ENCODE measurements at regions not wholly inside any gene's neighbourhood (a gene's known extent, or its start where the extent isn't known, plus 50 kb on each side); places are given as distances from the start of the nearest gene placed in this dataset.

DNA sequence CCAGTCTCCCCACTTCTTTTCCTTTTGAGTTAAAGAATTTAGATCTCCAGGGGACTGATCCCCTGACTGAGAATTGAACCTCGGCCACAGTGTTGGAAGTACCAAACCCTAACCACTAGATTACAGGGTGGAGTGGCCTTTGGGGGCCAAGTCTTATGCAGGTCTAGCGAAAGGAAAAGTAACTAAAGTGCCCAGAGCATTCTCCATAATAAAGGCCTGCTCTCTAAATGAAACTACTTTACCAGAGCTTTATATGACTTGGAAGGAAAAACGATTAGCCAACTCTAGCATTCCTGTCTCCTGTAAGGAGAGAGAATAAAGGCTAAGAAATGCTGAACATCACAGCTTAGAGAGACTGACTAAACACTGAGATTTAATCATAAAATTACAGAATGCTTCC is 788.0 kb downstream of the C4orf33 start:
- no peak for TF ChIP-seq CTCF (IDR thresholded peaks at IDR 0.05; ENCODE audit: control insufficient read depth, insufficient read depth, low read depth, low read length, missing control alignments)
- no peak overlapping the region for H3K4me3 ChIP-seq (ENCODE audit: control insufficient read depth, low read depth, low read length)
- DNase-seq (ENCODE audit: low read depth), result no peak

- H3K4me3 ChIP-seq (ENCODE audit: control insufficient read depth, low read depth, low read length), result no peak overlapping the region
- TF ChIP-seq CTCF (IDR thresholded peaks at IDR 0.05; ENCODE audit: control insufficient read depth, insufficient read depth, low read depth, low read length, missing control alignments), result no peak
- no peak for DNase-seq (ENCODE audit: low read depth)
These were observed 801.2 kb downstream of the C4orf33 start for GRCh38 chr4:129897111-129897510.

GRCh38 chr4:129899849-129900248 is 803.9 kb downstream of the C4orf33 start:
- DNase-seq (ENCODE audit: low read depth), result no peak
- no peak for TF ChIP-seq CTCF (IDR thresholded peaks at IDR 0.05; ENCODE audit: control insufficient read depth, insufficient read depth, low read depth, low read length, missing control alignments)
- H3K4me3 ChIP-seq (ENCODE audit: control insufficient read depth, low read depth, low read length), result no peak overlapping the region

DNA sequence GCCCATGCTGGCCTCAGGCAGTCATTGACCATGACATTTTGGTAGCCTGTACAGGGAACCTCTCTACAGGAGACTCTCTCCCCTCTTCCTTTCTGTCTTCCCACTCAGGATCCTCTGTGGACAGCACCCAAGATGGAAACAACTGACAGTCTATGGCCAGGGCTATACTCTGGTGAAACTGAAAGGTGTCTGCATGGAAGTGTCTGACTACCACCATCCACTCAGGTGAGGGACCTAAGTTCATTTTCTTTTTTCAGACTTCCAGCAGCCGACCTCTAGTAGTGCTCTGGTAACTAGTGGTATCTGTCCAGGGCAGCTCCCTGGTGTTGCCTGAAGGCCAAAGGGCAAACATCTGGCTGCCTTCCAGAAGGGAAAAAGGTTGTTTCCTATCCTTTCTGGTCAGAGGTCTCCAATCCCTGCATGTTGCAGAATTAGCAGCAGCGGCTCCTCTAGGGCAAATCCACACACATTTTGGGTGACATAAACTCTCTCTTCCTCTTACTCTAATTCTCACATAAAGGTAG is 804.5 kb downstream of the C4orf33 start:
- H3K4me3 ChIP-seq (ENCODE audit: control insufficient read depth, low read depth, low read length), result no peak overlapping the region
- TF ChIP-seq CTCF (IDR thresholded peaks at IDR 0.05; ENCODE audit: control insufficient read depth, insufficient read depth, low read depth, low read length, missing control alignments), result no peak
- DNase-seq (ENCODE audit: low read depth), result no peak

DNA sequence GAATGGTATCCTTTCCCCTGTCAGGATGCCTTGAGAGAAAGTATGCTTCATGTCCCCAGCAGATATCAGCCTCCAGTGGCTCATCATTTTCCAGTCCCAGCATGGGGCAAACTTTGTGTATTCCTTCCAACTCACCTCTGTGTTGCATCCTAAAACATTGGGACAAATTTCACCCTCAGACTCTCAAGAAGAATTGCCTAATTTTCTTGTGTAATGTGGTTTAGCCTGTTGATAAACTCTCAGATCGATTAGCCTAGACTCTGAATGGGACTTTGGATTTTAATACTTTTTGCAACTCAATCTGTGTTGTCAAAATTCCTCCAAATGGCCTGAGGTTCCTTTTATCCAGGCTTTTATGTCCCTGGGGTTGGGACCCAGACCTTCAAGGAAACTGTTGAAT is 805.3 kb downstream of the C4orf33 start:
- H3K4me3 ChIP-seq (ENCODE audit: control insufficient read depth, low read depth, low read length), result no peak overlapping the region
- DNase-seq (ENCODE audit: low read depth), result no peak
- TF ChIP-seq CTCF (IDR thresholded peaks at IDR 0.05; ENCODE audit: control insufficient read depth, insufficient read depth, low read depth, low read length, missing control alignments), result no peak

DNA sequence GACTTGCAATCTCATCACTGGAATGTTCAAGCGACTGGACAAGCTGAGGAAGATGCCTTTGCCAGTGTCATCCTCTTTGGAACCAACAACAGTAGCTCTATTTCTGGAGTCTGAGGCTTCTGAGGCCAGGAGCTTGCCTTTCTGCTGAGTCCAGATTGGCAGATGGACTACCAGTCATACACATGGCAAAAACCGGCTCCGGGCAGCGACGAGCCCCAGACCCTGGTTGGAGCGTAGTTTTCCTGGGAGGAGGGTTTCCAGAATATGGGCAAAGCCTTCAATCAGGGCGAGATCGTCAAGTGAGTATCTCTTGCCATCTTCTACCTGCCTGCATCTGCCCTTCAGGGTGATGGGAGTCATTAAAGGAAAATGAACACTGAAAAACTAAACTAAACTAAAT is 807.9 kb downstream of the C4orf33 start:
- no peak for TF ChIP-seq CTCF (IDR thresholded peaks at IDR 0.05; ENCODE audit: control insufficient read depth, insufficient read depth, low read depth, low read length, missing control alignments)
- no peak overlapping the region for H3K4me3 ChIP-seq (ENCODE audit: control insufficient read depth, low read depth, low read length)
- no peak for DNase-seq (ENCODE audit: low read depth)

GRCh38 chr4:129905256-129905655 is 809.3 kb downstream of the C4orf33 start:
- no peak for DNase-seq (ENCODE audit: low read depth)
- no peak overlapping the region for H3K4me3 ChIP-seq (ENCODE audit: control insufficient read depth, low read depth, low read length)
- TF ChIP-seq CTCF (IDR thresholded peaks at IDR 0.05; ENCODE audit: control insufficient read depth, insufficient read depth, low read depth, low read length, missing control alignments), result no peak
